Tongue (tissue), 2 donors: ENCODE measurements at regions not wholly inside any gene's neighbourhood (a gene's known extent, or its start where the extent isn't known, plus 50 kb on each side); places are given as distances from the start of the nearest gene placed in this dataset. TPM values are rescaled to one million over a fixed set of nuclear protein-coding genes. Genes with fewer than 3 reads are reported as not detected.

ENCODE experiments used
- DNase-seq: peaks from one replicate; pipeline ENCODE4 v3.0.0-alpha.2; 2015
- small RNA-seq: library from RNA; depleted of rRNA; stranded (forward); fragments of <200 nt; gene quantifications from one replicate; pipeline ENCODE3, GENCODE V24; 2014; ENCODE audit warnings: low replicate concordance

DNA sequence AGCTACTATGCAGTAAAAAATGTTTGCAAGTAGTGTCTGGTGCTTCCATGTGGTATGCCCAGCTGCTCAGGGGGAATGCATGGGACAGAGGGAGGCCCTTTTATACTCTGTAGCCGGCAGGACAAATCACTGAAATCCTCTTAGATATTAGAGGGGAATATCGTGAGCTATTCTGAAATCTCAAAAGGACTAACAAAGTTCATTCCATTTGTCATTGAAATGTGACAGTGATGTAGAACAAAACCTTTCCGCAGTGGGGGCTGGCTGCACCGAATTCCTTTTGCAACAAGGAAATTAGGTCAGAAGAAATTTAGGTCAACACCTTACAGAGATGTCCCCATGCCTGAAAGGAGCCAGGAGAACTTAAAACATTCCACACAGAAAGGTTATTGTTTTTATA, 72.4 kb upstream of the MEF2C start:
- peak; percentile 45 for DNase-seq

DNA sequence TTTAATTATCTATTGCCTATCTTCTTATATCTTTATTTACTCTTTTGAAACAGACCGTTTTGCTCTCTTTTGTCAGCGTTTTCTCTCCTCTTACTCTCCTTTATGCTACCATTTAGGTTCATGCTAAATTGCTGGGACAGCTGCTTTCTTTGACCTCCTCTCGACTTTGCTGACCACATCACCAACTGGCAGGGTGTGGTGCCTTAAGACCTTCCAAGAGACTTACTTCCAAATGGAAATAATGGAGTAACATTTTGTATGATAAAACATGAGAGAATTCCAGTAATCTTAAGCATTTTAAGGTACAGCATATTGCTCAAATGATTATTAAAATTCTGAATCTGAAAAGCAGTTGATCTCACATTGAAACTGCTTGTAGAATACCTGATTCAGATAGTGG, 71.5 kb upstream of the MEF2C start:
- peak; percentile 49 for DNase-seq

DNA sequence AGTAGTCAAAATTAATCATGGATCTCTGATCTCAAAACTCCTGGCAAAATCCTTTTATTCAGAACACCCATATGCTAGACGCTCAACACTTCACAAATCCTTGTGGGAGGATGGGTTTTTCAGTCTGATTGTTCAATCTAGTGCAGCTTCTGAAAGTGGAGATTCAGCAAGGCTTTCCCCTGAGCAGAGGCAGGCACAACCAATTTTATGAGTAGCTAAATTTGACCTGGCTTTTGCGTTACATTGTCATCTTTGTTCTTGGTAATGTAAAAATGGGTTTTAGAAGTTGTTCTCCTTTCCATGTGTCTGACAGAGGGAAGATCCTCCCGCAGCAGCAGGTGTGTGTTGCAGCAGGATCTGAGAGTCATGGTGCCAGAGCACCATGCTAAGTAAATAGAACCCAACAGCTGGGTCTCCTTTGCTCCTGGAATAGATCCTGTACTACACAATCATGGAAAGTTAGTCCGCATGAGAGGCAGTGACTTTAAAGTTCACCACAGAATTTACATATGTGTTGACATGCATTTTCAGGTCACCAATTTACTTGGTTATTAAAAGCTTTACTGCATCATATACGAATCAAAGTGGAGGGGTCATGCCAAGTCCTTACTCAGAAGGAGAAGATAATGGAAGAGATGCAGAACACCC, 70.1 kb upstream of the MEF2C start:
- peak; percentile 59 for DNase-seq

DNA sequence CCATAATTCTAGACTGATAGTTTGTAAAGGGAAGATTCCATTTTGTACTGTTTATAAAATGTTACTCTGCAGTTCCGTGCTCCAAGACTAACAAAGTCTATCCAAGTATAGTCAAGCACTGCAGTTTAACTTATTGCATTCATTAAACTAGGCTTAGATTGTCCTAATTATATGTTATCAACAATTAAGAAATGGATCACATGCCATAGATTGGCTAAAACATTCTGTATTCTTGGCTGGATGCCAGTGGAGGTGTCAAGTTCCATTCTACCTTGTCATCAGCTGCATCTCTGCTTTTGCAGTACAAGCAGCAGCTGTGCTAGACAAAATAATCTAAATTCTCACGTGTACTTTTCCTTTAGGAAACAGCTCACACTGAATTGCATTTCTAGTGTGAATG, 69.4 kb upstream of the MEF2C start:
- DNase-seq = peak; percentile 76

DNA sequence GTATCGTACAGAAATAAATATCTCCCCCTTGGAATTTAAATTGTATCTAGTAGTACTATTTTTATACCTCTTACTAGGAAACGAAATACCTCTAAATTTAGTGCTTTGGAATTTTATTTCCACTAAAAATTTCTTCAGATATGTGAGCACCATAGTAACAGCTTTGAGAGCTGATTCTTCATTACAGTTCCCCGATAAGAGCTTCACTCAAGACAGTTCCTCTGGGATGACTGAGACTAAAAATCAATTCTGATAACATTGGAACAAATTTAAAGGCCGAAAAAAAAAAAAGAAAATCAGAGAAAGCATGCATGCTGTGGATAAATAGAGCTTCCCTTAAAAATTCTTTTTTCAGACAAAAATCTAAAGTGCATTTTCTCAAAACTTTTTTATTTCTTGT, 68.5 kb upstream of the MEF2C start:
- no peak for DNase-seq

DNA sequence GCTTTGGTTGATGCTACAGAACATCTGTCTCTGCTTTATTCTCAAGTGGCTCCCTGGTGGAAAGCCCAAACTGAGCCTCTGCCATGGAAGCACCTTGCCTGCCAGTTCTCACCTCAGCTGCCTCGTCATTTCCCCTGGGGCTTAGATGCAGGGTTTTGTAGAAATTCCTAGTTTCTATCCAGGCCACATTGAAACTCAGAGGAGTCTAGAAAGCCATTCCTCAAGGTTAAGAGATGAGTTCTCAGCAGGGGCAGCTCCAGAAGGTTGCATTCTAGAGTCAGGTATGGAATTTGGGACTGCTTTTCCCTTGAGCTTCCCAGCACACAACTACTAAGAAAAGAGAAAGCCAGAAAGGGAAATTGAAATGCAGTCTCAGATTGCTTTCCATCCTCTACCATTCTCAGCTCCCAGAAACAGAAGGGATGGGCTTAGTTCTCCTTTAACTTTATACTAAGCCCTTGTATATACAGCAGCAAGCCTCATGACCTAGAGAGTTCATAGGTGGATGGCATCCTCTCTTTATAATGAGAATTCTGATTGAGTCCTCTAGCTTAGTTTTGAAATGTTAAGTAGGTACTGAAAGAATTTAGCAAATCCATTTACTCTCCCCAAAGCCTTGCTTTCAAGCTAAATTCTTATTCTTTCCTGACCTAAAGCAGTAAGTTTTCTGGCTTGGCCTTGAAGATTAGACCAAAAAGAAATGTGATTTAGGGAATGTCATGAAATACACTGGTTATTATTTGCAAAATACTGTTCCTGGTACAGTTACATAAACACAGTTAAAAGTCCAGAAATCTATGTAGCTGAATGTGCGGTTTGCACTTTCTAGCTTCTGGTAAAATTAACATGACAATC, 66.0 kb upstream of the MEF2C start:
- DNase-seq = no peak

DNA sequence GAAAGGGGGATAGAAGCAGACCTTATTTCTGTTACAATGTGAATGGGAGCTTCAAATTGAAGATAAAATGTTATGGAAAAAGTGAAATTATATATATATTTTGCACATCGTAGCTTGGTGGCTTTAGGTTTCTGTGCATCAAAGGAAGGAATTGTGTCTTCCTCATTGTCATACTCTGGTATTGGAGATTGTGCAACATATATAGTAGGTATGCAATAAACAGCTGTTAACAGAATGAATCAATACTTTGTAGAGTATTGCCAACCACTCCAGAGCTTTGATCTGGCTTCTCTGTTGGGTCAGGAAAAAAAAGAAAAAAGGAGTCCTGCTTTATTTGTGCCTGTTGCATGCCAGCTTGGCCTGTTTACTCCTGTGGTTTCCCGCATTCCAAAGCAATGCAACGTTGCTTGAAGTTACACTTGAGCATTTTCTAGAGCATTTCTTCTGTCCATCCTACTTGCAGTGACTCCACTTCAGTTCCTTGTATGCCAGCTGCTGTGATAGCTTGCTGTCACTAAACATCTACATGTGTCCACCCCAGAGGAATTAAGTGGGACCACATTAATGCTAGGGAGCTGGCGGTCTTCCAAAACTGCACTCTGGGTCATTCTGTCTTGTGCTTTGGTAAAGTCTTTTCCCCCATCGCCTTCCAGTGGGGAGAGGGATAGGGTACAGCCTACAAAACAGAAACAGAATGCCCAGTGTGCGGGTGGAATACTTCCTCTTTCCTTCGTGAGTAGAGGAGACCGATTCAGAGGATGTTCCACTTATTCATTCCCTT, 62.0 kb upstream of the MEF2C start:
- DNase-seq = peak; percentile 75

DNA sequence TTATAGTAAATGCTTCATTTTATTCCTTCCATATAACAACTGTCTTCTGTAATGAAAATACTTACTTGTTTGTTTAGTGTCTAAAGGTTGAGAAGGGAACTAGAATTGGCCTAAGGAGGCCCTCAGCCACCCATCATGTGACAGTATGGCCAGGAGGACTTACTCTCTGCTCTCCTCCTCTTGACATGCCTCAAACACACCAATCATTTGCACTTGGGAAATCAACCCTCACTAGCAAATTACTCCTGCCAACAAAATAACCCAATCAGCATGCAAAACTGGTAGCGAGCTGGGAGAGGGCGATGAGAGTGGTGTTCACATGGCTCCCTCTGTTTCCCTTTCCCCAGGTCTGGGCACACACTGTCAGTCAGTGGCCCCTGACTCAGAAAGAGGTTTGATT, 58.6 kb upstream of the MEF2C start:
- no peak for DNase-seq

DNA sequence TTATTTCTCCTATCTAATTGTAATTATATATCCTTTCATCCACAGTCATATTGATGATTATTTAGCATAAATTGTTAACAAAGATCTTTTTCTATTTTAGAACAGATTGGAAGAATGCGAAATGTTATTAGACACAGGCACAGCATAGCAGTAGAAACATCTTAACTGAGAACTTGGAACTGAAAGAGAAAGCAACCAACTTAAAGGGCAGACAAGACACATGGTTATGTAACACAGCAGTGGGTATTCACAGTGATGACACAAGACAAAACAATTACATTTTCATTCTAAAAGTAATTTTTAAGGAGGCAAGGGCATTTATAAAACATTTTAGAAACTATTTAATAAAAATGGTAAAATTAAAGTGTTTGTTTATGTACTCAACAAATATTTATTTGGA, 57.7 kb upstream of the MEF2C start:
- DNase-seq = no peak

DNA sequence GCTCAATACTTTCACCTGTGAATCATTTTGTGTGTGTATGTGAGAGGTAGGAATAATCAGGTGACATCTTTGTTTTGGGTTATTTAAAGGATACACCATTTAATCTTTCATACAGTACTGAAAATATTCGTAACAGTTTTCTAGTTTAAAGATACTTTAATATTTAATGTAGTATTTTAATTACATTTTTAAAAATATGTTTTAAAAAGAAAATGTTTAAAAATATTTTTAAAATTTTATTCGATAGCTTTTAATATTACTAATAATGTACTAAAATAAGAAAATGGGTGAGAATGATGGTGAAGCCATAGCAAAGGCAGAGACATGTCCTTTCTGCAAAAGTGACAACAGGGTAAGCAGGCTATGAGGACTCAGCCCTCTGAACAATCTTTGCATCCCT, 56.3 kb upstream of the MEF2C start:
- DNase-seq = no peak

DNA sequence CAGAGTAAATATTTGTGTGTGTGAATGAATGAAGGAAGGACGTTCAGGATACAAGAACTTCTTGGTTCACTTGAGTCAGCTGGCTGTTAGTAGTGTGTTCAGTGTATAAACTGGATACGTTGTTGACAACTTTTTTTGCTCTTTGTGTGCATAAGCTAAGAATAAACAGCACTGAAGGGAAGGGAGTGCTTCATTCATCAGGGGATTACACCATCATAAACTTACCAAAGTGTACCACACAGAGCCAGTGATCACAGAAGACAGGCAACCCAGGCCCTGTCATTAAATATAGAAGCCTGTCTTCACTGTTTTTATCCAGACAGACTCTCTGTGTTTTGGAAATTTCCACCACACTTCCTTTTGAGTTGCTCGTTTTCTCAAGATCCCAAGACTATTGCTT, 55.5 kb upstream of the MEF2C start:
- no peak for DNase-seq

DNA sequence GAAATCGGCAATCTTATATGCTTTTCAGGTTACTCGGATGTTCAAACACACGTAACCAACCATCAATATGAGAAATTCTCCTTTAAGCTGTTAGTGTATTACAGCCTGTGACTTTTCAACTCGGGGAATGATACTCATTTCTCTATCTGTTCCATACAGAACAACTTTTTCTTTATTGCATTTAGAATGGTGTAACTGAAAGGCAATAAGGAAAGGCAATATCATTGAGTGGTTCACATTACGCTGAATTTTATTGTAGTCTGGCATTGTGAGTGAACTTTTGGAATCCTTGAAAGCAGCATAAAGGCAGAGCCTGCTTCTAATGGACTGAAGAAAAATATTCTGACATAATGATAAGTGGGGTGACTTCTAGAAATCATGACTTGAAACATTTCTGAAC, 54.4 kb upstream of the MEF2C start:
- no peak for DNase-seq

DNA sequence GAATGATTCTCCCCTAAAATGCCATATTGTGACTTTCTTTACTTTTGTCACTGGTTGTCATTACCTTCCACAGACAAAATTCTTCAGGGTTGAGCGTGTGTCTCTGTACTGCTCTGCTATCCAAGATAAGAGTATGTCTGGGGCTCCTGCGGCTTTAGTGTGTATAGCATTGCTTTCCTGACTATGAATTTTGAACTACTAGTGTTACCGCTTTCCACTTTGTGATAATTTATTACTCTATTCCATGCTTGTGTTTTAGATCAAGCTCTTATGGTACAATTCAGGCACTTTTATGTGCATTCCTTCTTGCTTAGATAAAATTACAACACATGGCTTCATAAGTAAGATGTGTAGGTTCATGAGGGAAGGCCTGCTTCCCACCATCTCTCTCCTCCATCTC, 51.5 kb upstream of the MEF2C start:
- no peak for DNase-seq

Small RNA genes in the stretch of these regions (small RNA-seq; reads per million reads assigned to genes)
- not detected for gene MIR3660
